Prostate gland (tissue), 2 donors: ENCODE measurements at regions not wholly inside any gene's neighbourhood (a gene's known extent, or its start where the extent isn't known, plus 50 kb on each side); places are given as distances from the start of the nearest gene placed in this dataset.

Experiments used
- CTCF ChIP-seq, 4 experiments: fragments of 200-600 bp in 2 of 4; fragments of 450-650 bp in 2 of 4; sonication (generic) in 2 of 4; IDR thresholded peaks; 1 replicate in 3 of 4; 2 replicates in 1 of 4; pipeline ENCODE4 v1.5.1; 2016 to 2019; ENCODE audit warnings: antibody characterized with exemption in 4 of 4, mild to moderate bottlenecking in 2 of 4, moderate library complexity in 2 of 4
- POLR2A ChIP-seq: fragments of 450-650 bp; IDR thresholded peaks from one replicate; pipeline ENCODE4 v1.6.1; 2016; ENCODE audit warnings: antibody characterized with exemption, mild to moderate bottlenecking

DNA sequence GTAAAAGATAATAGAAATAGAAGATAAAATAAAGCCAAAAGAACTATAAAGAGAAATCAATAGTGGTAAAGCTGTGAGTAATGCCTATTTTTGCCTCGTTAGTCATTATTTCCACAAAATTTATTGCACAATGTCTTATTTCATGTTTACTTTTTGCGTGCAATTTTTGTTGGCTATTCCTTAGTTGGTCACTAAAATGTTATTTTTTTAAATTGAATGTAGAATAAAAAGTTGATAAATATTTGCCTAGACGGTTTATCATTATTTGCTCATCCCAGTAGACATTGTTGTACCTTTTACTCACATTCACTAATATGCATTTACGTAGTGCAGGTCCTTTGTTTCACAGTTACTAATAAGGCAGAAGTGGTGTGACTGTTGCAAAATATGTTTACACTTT, 227.8 kb upstream of the BMPER start:
- TF ChIP-seq POLR2A = no peak
- TF ChIP-seq CTCF (IDR thresholded peaks at IDR 0.05) = no peak
